ENCODE measurements at regions not wholly inside any gene's neighbourhood (a gene's known extent, or its start where the extent isn't known, plus 50 kb on each side); places are given as distances from the start of the nearest gene placed in this dataset.

DNA sequence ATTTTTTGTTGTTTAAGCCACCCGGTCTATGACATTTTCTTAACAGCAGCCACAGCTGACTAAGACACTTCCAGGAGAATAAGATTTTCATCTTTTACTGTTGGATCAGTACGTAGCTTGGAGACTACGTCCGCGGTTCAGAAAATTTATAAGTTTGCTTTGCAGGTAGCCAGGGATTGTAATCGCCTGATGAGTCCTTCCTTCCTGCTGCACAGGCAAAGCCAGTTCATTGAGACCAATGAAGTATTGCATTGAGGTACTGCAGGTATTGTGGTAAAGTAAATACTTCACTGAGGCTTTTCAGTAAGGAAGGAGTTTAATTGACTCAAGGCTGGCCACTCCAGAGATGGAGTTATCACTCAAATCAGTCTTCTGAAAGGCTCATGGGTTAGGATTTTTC, 269.4 kb upstream of the ELAC2 start:
- 87 to 89% methylated on average over 6 of the region's 6 CpGs for WGBS, 2 donors

DNA sequence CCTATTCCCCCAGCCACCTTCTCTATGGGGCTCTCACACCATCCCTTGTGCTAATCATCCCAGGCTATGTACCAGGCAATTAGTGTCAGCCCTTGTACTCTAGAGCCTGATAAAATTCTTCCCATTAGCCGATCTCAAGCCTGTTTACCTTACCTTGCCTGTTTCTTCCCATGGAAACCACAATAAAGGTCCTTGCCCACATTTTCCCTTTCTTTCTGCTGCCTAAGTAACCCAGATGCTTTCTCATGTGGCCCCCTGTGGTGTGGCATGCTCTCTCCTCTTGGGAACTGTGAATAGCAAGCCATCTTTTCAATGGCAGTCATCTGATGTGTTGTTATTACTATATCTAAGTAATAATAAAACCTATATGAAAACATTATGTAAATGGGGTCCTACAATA, 265.8 kb upstream of the ELAC2 start:
- Histone ChIP-seq H3K4me1 (no peaks in the 10 kb centered on the region), H3K36me3 (no peaks in the 10 kb centered on the region), H3K27me3 (no peaks in the 10 kb centered on the region), H3K9me3 (no peaks in the 10 kb centered on the region), H3K27ac (no peak overlapping the region), H3K4me3 (no peak overlapping the region)
- no peak for DNase-seq
- WGBS, 2 donors: 71 to 74% methylated on average over 1 of the region's 1 CpG
- intact Hi-C loops (cut with DNase I): no loop called here
- TF ChIP-seq POLR2A (IDR thresholded peaks at IDR 0.05): no peak
- TF ChIP-seq, protein P1, sequence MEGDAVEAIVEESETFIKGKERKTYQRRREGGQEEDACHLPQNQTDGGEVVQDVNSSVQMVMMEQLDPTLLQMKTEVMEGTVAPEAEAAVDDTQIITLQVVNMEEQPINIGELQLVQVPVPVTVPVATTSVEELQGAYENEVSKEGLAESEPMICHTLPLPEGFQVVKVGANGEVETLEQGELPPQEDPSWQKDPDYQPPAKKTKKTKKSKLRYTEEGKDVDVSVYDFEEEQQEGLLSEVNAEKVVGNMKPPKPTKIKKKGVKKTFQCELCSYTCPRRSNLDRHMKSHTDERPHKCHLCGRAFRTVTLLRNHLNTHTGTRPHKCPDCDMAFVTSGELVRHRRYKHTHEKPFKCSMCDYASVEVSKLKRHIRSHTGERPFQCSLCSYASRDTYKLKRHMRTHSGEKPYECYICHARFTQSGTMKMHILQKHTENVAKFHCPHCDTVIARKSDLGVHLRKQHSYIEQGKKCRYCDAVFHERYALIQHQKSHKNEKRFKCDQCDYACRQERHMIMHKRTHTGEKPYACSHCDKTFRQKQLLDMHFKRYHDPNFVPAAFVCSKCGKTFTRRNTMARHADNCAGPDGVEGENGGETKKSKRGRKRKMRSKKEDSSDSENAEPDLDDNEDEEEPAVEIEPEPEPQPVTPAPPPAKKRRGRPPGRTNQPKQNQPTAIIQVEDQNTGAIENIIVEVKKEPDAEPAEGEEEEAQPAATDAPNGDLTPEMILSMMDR (IDR thresholded peaks at IDR 0.05): no peak

More for the DNA sequence above, 269.4 kb upstream of the ELAC2 start:
- H3K4me3 ChIP-seq: no peak overlapping the region
- no peak overlapping the region for H3K27ac ChIP-seq
- intact Hi-C loops (cut with DNase I): no loop called here
- TF ChIP-seq, protein P1 (IDR thresholded peaks at IDR 0.05): no peak
- TF ChIP-seq POLR2A (IDR thresholded peaks at IDR 0.05): no peak
- no peaks in the 10 kb centered on the region for H3K9me3 ChIP-seq
- H3K4me1 ChIP-seq: no peaks in the 10 kb centered on the region
- no peaks in the 10 kb centered on the region for H3K27me3 ChIP-seq
- DNase-seq: no peak
- no peaks in the 10 kb centered on the region for H3K36me3 ChIP-seq

DNA sequence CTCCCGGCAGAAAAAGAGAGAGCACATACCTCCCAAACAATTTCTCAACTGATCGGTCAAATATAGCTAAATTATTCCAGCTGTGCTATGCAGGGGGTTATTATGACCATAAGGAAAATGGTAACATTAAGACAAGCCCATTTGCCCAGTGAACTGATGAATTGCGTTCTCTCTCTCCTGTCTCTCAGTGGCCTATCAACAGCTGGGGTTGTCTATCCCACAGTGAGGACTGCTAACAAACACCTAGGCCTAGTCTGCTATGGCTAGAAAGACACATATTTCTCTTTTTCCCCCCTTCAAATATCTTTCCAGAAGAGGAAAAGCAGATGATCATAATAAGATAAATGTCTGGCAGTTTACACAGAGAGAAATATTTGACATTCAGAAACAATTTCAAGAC, 263.8 kb upstream of the ELAC2 start:
- Histone ChIP-seq H3K9me3 (no peaks in the 10 kb centered on the region), H3K4me1 (no peaks in the 10 kb centered on the region), H3K4me3 (no peak overlapping the region), H3K27ac (no peak overlapping the region), H3K36me3 (no peaks in the 10 kb centered on the region), H3K27me3 (no peaks in the 10 kb centered on the region)
- 84 to 89% methylated on average over 3 of the region's 3 CpGs for WGBS, 2 donors
- no peak for DNase-seq
- TF ChIP-seq, protein P1 (IDR thresholded peaks at IDR 0.05): no peak
- no peak for TF ChIP-seq POLR2A (IDR thresholded peaks at IDR 0.05)
- intact Hi-C loops (cut with DNase I): no loop called here

DNA sequence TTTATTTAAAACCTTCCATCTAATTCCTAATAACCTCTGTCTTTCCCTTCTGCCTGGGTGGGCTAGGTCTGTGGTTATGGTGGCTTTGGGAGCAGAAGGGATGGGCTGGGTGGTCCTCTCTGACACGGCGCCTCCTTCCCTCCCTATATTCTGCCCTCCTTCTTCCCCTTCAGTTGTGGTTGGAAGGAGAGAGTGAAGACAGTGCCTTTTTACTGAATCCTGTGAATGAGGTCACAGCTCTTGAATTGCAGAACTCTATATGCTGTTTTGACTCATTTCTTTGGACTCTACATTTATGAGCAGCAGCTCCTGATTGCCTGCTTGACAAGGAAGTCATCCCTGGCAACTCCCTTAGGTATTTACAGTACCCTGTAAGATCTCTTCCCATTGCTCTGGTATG, 256.0 kb upstream of the ELAC2 start:
- peaks cover 0 to 19% (median 0%) of the 10 kb centered on the region in 4 donors for H3K27me3 ChIP-seq

DNA sequence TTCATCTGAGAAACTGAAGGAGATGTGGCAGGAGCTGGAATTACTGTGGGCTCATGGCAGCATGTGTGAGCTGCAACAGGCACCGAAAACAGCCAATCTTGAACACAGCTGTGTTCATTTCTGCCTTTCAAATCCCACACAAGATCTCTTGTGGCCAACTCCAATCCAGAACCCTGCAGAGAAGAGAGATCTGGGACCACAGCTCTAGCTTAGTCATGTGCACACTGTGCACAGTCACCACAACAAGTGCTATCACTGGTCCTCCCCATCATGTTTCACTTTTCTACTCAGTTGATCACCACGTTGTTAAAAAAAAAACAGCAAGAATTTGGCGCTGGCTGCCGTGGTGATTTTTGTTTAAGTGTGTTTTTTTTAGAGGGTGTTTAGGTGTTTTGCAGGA, 254.5 kb upstream of the ELAC2 start:
- Histone ChIP-seq H3K9me3 (no peaks in the 10 kb centered on the region), H3K27ac (no peak overlapping the region), H3K4me3 (no peak overlapping the region), H3K27me3 (peaks cover 0 to 30% (median 0%) of the 10 kb centered on the region in 4 donors), H3K4me1 (no peaks in the 10 kb centered on the region), H3K36me3 (no peaks in the 10 kb centered on the region)
- intact Hi-C loops (cut with DNase I): no loop called here
- WGBS, 2 donors: 70 to 92% methylated on average over 4 of the region's 4 CpGs
- no peak for TF ChIP-seq POLR2A (IDR thresholded peaks at IDR 0.05)
- TF ChIP-seq, protein P1 (IDR thresholded peaks at IDR 0.05): no peak
- DNase-seq: no peak

More for the DNA sequence above, 256.0 kb upstream of the ELAC2 start:
- no peak for DNase-seq
- H3K36me3 ChIP-seq: no peaks in the 10 kb centered on the region
- H3K27ac ChIP-seq: no peak overlapping the region
- no peaks in the 10 kb centered on the region for H3K4me1 ChIP-seq
- intact Hi-C loops (cut with DNase I): no loop called here
- no peaks in the 10 kb centered on the region for H3K9me3 ChIP-seq
- TF ChIP-seq POLR2A (IDR thresholded peaks at IDR 0.05): no peak
- TF ChIP-seq, protein P1 (IDR thresholded peaks at IDR 0.05): no peak
- no peak overlapping the region for H3K4me3 ChIP-seq
- 89 to 92% methylated on average over 2 of the region's 2 CpGs for WGBS, 2 donors

Measured in esophagus squamous epithelium (tissue), 5 donors.